ENCODE measurements at regions not wholly inside any gene's neighbourhood (a gene's known extent, or its start where the extent isn't known, plus 50 kb on each side); places are given as distances from the start of the nearest gene placed in this dataset.

DNA sequence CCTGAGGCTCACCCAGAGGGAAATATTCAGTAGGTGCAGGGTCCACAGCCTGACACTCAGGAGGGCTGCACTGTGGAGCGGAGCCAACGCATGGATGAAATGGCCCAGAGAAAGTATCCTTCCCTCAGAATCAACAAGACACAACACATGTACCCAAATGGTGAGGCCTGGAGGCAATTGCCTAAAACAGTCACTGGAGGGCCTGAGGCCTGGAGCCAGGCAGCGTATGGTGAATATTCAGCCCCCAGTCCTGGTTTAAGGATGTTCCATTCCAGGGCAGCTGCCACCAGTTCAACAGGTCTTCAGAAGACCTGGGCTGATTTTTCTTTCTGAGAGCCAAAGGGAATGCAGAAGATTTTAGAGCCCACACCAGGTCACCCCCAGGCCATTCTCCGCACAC, 264.8 kb downstream of the INSC start:
- DNase-seq (ENCODE audit: low read depth in 2 of 2), result no peak

DNA sequence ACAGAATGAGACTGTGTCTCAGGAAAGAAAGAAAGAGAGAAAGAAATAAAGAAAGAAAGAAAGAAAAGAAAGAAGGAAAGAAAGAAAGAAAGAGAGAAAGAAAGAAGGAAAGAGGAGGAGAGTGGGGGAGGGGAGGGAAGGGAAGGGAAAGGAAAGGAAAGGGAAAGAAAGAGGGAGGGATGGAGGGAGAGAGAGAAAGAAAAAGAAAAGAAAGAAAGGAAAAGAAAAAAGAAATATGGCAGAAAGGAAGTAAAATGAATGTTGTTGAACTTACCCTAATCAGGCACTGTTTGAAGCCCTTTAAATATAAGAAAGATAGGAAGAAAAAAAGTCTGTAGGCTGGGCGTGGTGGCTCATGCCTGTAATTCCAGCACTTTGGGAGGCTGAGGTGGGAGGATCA, 276.1 kb downstream of the INSC start:
- DNase-seq (ENCODE audit: low read depth in 2 of 2), result no peak

GRCh38 chr11:15396778-15397177, 282.1 kb downstream of the INSC start:
- DNase-seq (ENCODE audit: low read depth in 2 of 2), result no peak

DNA sequence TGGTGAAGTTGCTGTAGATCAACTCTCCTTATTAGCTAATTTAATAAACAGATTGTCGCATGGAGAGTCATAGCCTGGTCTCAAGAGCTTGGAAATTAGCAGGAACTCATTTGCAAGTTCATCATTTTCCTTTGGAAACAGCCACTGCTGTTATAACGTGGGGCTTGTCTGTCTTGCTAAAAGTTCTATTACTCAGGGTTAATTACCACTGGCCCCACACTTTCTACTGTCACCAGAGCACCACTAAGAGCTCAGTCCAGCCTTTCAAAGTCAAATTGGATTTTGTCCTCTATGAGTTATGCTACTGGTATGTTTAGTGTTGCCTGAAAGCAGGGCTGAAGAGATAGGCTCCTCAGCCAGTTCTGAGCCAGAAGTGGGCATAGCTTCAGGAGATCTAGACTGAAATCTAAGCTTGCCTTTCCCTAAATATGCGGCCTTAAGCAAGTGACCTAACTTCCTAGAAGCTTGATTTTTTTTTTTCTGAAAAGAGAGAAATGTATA, 292.2 kb downstream of the INSC start:
- no peak for DNase-seq (ENCODE audit: low read depth in 2 of 2)

- no peak for DNase-seq (ENCODE audit: low read depth in 2 of 2)
Observed at GRCh38 chr11:15412054-15412453, 297.3 kb downstream of the INSC start.

DNA sequence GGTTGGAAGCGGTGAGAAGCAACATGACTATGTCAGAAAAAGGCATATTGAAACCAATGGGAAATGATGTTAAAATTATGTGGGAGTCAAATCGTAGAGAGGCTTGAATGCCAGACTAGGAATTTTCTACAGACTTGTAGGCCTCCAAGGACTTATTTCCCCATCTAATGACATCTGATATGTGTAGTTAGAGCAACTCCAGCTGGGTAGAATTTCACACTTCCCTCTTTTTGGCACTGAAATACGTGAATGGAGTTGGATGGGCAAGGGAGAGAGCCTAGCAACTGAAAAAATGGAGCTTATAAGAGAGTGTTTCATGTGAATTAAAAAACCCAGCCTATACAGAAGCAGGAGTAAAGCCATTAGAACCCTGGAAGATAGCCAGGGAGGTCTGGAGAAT, 304.2 kb downstream of the INSC start:
- no peak for DNase-seq (ENCODE audit: low read depth in 2 of 2)

DNA sequence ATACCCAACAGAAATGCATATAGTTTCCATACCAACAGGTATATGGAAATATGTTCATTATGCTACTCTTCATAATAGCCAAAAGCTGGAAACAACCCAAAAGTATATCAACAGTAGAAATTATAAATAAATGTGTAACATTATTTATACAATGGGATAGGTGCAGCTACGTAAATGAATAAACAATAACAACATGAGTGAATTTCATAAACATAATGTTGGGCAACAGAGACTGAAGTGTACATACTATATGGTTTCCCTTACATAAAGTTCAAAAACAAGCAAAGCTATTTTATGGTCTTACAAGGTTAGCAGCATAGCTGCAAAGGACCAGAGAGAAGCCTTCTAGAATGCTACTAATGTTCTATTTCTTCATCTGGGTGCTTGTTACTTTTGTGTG, 305.0 kb downstream of the INSC start:
- DNase-seq (ENCODE audit: low read depth in 2 of 2), result no peak

DNA sequence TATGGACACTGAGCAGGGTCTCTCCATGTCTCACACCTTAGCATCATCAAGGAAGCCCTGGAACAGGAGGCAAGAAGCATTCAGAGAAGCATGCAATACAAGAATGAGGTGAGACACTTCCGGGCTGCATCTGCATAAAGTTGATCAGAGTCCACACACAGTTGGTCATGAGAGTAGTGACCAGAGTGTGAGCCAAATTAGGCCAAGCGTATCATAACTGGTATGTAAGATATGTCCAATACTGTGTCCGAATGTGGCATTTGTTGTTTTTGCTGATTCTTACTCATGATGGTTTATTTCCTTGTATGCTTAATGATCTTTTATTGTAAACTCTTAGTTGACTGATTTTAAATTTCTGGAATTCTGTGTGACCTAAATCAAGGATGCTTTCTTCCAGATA, 315.7 kb downstream of the INSC start:
- no peak for DNase-seq (ENCODE audit: low read depth in 2 of 2)

DNA sequence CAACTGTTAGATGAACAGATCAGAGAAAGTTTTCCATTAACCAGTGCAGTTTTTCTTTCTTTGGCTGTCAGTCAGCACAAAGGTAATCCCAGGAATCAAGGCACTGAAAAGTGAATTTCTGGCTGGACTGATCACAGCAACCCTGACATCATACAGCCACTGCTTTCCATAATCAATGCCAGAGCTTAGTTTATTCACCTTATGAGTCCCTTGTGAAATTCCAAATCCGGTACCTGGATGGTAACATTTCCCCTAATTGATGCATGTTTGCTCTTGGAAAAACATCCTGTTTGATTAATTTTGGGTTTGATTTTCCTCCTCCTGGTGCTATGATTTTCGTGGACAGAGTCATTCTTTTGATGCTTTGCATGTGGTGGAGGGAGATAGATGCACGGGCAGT, 319.8 kb downstream of the INSC start:
- no peak for DNase-seq (ENCODE audit: low read depth in 2 of 2)

DNA sequence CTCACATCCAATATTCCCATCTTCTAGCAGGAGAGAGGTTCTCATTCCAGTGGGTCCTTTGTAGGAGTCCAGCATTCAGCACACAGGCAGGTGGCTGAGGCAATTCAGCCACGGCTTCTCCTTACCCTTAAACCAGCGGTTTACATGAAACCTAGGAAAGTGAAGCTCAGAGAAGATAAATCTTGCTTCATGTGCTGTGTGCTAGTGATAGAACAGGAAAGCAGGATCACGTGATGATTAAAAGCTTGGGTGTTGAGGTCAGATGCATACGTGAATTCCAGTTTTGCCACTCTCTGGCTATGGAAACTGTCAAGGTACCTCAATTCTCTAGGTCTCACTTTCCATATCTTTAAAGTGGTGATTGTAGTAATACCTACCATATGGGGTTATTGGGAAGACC, 331.6 kb downstream of the INSC start:
- no peak for DNase-seq (ENCODE audit: low read depth in 2 of 2)

GRCh38 chr11:15446929-15447328, 332.2 kb downstream of the INSC start:
- DNase-seq (ENCODE audit: low read depth in 2 of 2), result no peak

GRCh38 chr11:15451713-15452112, 337.0 kb downstream of the INSC start:
- DNase-seq (ENCODE audit: low read depth in 2 of 2), result no peak

- no peak for DNase-seq (ENCODE audit: low read depth in 2 of 2)
Observed at GRCh38 chr11:15453211-15453765, 338.6 kb downstream of the INSC start.

DNA sequence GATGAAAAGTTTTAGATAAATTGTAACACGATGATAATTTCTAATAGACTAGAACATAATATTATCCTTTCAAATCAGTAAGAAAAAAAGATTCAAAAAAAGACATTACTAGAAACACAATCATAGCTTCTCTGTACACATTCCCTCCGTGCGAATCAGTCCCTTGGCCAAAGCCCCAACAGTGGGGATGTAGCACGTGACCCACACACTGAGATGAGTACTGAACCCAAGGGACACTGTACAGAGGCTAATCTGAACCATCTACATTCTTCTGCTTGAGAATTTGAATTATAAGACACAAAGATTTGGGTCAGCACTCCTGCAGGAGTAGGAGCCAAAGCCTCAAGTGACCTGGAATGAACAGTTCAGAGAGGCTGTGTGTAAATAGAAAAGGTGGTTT, 353.7 kb downstream of the INSC start:
- DNase-seq (ENCODE audit: low read depth in 2 of 2), result peak; percentile 3 to 5

- no peak for DNase-seq (ENCODE audit: low read depth in 2 of 2)
Observed at GRCh38 chr11:15471048-15471894, 356.5 kb downstream of the INSC start.

GRCh38 chr11:15471895-15472799, 357.4 kb downstream of the INSC start:
- no peak for DNase-seq (ENCODE audit: low read depth in 2 of 2)

GRCh38 chr11:15473954-15474837, 359.5 kb downstream of the INSC start:
- no peak for DNase-seq (ENCODE audit: low read depth in 2 of 2)

GRCh38 chr11:15476371-15476917, 361.7 kb downstream of the INSC start:
- no peak for DNase-seq (ENCODE audit: low read depth in 2 of 2)

- no peak for DNase-seq (ENCODE audit: low read depth in 2 of 2)
Observed at GRCh38 chr11:15481871-15482270, 367.1 kb downstream of the INSC start.

DNA sequence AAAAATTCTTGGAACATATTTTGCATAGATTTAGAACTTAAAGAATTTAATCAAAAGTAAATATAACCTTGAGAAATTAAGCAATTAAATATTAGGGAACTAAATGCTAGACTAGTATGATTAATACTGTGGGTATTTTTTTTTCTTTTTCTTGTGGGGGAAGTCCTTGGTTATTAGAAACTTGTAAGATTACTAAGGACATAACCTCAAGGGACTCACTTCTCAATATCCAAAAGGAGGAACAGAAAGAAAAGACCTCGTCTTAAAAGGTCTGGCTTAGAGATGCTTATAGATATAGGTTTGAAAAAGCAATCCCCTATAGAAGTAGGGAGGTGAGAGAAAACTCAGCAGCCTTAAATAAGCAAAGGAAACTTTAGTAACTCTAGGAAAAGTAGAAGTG, 368.5 kb downstream of the INSC start:
- no peak for DNase-seq (ENCODE audit: low read depth in 2 of 2)

- DNase-seq (ENCODE audit: low read depth in 2 of 2), result no peak
Observed at GRCh38 chr11:15484398-15484797, 369.7 kb downstream of the INSC start.

Data from fibroblast of skin of left biceps (primary cell).